RKO (cell line): ENCODE measurements at regions not wholly inside any gene's neighbourhood (a gene's known extent, or its start where the extent isn't known, plus 50 kb on each side); places are given as distances from the start of the nearest gene placed in this dataset.
"Not testable (repeated sequence)": the region's sequence is repeated elsewhere in the genome, so short reads cannot be mapped to it uniquely, and the experiment has no call there.

Experiments used
- DNase-seq: peaks from one replicate; pipeline ENCODE4 v3.0.0-alpha.2; 2016; ENCODE audit warnings: low spot score

DNA sequence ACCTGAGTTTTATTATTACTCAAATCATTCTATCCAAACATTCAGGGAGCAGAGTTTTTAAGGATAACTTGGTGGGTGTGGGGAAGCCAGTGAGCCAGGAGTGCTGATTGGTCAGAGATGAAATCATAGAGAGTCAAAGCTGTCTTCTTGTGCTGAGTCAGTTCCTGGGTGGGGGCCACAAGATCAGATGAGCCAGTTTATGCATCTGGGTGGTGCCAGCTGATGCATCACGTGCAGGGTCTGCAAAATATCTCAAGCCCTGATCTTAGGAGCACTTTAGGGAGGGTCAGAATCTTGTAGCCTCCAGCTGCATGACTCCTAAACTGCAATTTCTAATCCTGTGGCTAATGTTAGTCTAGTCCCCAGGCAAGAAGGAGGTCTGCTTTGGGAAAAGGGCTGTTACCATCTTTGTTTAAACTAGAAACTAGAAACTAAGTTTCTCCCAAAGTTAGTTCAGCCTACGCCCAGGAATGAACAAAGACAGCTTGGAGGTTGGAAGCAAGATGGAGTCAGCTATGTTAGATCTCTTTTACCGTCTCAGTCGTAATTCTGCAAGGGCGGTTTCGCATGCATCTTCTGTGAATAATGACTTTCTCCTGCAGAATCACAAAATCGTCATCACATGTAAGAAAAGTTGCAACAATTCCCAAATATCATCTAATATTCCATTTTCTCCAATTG is 97.5 kb downstream of the ZNF664 start:
- not testable (repeated sequence) for DNase-seq

DNA sequence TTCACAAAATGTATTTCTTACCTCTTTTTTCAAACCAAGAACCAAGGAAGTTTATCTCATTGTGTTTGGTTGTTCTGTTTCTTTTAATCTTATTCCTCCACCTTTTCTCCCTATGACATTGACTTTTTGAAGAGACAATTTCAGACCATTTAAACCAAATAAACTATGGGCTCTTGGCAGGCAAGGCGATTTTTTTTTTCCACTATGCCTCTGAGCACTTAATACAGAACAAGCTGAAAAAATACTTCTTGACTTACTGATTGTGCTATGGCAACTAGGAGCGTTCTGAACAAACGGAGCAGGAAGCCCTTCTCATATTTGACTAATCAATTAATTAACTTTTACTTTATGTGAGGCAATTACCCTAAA is 98.0 kb downstream of the ZNF664 start:
- no peak for DNase-seq

DNA sequence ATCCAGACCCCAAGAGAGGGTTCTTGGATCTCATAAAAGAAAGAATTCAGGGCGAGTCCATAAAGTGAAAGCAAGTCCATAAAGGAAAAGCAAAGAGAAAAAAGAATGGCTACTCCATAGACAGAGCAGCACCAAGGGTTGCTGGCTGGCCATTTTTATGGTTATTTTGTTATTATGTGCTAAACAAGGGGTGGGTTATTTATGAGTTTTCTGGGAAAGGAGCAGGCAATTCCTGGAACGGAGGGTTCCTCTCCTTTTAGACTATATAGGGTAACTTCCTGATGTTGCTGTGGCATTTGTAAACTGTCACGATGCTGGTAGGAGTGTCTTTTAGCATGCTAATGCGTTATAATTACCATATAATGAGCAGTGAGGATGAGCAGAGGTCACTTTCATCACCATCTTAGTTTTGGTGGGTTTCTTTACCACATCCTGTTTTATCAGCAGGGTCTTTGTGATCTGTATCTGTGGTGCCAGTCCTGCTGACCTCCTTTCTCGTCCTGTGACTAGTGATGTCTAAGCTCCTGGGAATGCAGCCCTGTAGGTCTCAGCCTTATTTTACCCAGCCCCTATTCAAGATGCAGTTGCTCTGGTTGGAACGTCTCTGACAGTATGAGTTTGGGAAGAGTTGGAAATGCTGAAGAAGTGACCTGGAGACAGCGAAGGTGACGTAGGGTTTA is 100.5 kb downstream of the ZNF664 start:
- no peak for DNase-seq

DNA sequence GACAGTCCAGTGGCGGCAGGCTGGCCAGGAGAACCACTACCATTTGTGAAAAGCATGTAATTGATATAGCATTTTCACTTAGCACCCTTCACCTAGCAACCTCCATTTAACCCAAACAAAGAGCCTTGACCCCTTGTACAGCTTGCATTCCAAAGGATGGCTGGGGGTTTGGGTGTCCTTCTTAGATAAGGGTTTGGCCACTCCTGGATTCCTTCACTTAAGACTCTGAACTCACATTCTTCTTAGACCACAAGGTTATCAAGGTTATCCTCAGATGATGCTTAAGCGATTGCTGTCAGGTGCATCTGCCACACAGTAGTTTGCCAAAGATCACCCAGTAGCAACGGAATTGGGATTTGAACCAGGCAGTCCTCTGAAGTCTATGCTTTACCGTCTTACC is 102.8 kb downstream of the ZNF664 start:
- DNase-seq: no peak

DNA sequence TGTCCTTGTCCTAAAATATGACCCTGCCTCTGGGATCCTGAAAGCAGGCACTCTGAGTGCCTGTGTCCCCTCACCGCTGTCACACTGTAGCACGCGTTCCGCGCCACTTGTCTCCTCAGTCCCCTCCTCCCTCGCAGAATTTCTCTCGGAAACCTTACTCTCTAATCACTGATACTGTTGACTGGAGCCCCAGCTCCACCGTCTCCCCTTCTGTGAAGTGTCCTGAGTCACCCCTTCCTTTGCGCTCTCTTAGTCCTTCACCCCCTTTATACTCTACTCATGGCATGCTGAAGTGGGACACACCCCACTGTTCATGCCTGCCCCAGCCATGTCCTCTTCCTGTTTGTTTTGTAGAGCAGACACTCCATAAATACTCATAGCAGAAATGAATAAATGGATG is 104.7 kb downstream of the ZNF664 start:
- DNase-seq: no peak

DNA sequence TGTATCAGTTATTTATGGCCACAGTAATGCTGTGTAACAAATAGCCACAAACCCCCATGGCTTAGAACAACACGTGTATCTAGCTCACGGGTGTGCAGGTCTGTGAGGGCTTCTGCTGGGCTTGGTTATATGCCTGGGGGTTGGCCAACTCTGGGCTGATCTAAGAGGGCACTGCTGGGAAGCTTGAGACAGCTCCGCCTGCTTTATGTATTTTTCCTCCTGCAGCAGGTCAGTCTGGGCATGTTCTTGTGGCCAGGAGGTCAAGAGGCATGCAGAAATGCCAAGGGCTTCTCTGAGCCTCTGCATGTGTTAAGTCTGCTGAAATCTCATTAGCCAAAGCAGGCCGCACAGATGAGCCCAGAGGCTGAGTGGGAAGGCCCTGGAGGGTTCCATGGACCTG is 105.8 kb downstream of the ZNF664 start:
- DNase-seq: no peak

DNA sequence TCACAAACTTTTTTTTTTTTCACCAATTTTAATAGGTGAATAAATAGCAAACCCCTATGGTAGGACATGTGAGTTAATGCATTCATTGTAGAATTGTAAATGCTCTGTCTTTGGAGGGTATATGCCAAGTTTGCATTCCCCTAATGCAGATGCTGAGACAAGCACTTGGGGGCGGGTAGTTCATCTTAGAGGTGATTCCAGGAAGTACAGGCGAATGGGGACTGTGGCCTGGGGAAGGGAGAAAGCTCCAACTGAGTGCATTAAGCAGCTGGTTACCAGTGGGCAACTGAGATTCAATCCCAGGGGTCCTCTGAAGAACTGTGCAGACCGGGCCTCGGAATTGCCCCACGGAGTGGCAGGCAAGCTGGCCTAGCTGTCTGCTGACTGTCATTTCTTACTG is 107.6 kb downstream of the ZNF664 start:
- DNase-seq: no peak

DNA sequence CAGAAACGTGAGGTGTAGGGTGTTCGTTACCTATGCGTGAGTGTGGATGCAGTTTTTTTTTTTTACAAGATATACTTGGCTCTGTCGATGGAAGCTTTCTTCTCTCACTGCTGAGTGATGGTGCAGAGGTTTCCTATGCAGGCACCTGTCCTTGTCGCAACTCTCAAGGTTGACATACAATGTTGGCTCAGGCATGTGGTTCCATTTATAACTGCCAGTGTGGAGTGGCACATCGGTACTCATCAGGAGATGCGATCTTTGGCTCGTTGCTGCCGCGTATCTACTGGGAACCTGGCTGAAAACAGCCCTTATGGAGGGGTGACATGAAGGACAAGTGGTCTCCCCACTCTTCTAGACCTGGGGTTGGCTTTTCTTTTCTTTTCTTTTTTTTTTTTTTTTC is 109.0 kb downstream of the ZNF664 start:
- DNase-seq: no peak

DNA sequence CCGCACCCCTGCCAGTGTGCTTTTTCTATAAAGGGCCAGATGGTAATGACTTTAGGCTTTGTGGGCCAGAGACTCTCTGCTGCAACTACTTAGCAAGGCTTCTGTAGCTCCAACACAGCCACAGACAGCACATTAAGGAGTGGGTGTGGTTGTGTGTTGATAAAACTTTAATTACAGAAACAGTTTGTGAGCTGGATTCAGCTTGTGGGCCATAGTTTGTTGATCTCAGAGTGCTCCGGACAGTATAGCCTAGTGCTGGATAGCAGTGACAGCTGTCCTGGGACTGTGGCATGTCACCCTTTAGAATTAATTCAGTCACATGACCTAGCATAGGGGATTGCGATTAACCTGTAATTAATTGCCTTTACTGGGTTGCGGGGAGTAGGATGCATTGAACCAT is 109.7 kb downstream of the ZNF664 start:
- no peak for DNase-seq

DNA sequence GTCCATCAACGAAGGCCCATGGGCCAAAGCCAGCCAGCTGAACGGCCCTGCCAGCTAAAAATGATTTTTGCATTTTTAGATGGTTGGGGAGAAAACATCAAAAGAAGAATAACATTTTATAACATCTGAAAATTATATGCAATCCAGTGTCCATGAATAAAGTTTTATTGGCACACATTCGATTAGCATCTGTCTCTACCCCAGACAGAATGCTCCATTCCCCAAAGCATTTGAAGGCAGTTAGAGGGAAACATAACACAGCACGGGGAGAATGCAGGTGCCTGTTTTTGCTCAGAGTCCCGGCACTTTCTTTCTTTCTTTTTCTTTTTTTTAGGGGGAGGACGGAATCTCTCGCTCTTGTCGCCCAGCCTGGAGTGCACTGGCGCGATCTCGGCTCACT is 110.7 kb downstream of the ZNF664 start:
- DNase-seq: no peak

DNA sequence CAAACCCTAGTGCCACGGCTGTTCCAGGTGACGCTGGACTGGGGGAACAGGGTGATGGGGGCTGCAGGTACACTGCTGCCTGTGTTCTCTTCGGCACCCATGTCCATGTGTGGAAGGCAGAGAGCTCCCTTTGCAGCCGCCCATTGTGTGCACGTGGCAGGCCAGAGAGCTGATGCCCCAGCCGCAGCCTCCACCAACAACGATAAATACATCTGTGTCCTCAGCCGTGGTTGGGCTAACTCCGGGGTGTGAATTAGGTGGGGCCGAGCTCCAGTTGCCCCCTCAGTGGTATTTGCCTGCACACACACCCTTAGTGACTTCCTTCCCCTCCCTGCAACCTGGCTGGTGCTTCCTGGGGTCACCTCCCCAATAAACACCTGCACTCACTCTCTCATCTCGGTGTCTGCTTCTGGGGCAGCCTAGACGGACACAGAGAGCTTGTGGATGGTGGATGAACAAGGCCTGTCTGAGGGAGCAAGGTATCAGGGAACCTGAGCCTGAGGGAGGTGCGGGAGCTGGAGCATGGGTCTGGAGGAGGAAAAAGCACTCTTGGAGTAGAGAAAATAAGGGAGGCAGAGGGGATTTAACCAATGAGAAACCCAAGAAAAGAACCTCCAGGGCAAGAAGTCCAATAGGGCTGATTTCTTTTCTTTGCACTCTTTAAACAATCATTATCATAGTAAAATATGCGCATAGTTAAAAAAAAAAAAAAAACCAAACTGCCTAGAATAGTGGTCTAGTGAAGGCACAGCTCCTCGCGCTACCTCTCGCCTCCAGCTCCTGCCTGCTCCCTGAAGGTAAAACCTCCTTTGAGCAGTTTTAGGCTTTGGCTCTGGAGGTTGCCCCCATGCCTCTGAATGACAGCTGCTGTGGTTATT is 112.6 kb downstream of the ZNF664 start:
- no peak for DNase-seq

DNA sequence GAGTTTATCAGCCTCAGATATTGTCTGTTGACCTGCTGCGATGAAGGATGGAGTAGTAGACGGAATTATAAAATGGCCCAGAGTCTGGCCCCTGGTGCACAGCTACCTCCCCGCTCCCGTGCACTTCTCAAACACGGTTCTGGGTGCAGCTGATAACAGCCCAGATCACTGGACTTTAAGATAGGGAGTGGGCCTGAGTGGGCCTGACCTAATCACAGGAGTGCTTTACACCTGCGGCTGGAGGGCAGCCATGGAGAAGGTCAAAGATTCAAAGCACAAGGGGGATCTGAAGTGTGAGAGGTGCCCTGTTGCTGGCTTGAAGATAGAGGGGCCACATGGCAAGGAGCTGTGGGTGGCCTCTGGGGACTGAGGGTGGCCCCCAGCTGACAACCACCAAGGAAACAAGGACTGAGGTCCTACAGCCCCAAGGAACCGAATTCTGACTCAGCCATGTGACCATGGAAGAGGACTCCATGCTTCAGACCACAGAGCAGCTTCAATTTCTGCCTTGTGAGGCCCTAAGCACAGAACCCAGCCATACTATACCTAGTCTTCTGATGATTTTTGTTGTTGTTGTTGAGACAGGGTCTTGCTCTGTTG is 113.4 kb downstream of the ZNF664 start:
- no peak for DNase-seq

DNA sequence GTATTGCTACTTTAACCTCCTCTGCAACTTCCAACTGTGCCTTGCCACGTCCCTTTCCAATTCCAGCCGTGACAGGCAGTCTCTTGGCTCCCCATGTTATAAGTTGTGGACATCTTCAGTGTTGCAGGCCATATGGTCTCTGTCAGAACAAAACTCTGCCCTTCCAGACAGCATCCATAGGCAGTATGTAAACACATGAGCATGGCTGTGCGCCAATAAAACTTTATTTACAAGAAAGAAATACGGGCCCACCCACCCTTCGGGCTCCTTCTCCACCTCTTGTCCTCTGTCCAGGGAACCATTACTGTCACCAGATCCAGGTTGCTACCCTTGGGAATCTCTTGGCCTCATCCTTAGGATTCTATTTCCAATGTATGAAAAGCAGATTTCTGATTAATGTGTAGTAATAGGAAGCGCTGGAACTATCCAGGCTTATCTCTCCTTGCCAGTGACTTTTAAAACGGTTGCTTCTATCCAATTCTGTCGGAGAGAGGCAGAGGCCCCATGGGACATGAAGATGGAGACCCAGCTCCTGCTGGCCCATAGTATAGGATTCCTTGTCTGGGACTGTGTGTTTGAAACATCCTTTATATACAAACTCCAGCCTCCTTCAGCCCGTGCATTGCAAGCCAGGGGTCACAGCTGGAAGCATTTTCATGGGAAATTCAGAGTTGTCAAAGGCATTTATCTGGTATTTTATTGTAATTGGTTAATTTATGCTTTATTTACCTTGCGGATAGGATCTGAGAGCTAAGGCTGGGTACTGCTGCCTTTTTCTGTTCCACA is 114.4 kb downstream of the ZNF664 start:
- DNase-seq: no peak

DNA sequence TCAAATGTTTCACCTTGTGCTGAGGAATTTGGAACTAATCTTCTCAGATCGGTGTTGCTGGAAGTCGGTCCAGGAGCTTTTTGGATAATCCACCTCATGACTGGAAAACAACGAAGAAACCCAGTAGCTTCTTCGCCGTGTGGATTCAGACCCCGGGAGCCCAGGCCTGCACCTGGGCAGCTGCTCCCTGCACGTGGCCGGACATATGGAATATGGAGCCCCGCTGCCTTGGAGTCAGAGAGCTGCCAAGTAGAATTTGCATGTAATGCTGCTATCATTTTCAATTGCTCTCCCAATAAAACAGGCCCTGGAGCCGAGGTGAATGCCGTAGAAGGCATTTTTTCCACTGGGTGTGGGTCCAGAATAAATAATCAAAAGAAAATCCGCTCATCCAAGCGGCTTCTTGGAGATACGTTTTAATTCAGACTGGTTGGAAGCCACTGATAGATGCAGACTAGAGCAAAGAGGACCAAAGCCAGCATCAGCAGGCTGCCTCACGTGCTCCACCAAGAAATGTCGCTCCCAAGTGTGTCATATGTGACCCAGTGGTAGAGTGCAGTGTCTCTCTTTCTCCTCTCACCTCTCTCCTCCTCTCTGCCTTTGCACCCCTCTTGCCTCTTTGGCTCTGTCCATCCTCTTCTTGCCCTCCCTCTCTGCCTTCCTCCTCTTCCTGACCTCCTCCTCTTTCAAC is 115.3 kb downstream of the ZNF664 start:
- no peak for DNase-seq

DNA sequence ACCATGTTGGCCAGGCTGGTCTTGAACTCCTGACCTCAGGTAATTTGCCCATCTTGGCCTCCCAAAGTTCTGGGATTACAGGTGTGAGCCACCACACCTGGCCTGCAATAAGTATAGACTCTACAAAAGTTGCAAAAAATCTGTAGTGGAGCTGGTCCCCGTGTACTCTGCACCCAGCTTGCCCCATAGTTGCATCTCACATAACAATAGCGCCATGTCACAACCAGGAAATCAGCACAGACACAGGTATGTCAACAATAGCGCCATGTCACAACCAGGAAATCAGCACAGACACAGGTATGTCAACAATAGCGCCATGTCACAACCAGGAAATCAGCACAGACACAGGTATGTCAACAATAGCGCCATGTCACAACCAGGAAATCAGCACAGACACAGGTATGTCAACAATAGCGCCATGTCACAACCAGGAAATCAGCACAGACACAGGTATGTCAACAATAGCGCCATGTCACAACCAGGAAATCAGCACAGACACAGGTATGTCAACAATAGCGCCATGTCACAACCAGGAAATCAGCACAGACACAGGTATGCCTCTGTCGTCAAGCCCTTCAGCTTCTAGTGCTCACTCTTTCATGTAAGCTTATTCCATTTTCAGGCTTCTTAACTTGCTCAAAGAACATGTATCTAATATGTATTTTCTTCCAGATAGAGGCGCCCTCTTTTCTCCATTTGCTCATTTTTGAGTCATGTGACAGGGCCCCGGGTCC is 116.3 kb downstream of the ZNF664 start:
- not testable (repeated sequence) for DNase-seq

DNA sequence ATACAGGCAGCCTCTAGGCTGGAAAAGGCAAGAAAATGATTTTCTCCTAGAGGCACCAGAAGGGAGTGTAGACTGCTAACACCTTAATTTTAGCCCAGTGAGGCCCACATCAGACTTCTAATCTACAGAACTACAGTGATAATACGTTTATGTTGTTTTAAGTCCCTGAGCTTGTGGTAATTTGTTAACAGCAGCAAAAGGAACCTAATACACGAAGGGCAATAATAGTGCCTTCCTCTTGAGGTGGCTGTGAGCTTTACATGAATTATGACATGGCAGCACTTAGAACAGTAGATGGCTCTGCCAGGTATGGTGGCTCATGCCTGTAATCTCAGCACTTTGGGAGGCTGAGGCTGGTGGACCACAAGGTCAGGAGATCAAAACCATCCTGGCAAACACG is 118.8 kb downstream of the ZNF664 start:
- DNase-seq: no peak

DNA sequence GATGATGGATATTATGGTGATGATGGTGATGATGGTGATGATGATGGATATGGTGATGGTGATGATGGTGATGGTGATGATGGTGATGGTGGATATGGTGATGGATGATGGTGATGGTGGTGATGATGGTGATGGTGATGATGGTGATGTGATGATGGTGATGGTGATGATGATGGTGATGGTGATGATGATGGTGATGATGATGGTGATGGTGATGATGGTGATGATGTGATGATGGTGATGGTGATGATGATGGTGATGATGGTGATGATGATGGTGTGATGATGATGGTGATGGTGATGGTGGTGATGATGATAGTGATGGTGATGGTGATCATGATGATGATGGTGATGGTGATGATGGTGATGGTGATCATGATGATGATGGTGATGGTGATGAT is 119.5 kb downstream of the ZNF664 start:
- DNase-seq: not testable (repeated sequence)

DNA sequence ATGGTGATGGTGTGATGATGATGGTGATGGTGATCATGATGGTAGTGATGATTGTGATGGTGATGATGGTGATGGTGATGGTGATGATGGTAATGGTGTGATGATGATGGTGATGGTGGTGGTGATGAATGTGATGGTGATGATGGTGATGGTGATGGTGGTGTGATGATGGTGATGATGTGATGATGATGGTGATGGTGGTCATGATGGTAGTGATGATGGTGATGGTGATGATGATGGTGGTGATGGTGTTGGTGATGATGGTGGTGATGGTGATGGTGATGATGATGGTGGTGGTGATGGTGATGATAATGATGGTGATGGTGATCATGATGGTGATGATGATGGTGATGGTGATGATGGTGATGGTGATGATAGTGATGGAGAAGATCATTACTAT is 120.3 kb downstream of the ZNF664 start:
- DNase-seq: no peak

DNA sequence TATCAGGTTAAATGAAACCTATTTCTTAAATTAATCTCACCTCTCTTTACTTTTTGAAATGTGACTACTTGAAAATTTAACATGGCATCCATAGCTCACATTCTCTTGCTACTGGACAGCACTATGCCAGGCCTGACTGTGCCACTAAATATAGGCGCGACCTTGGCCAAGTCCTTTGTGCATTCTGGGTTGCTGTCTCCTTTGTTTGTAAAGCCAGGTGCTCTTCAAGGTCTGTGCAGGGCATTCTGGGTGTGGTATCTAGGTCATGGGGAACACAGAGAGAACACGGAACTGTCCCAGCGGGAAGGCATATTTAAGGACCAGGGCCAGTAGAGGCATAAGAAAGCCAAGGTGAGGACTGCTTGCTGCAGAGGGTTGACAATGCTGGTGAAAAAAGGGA is 121.2 kb downstream of the ZNF664 start:
- DNase-seq: no peak

DNA sequence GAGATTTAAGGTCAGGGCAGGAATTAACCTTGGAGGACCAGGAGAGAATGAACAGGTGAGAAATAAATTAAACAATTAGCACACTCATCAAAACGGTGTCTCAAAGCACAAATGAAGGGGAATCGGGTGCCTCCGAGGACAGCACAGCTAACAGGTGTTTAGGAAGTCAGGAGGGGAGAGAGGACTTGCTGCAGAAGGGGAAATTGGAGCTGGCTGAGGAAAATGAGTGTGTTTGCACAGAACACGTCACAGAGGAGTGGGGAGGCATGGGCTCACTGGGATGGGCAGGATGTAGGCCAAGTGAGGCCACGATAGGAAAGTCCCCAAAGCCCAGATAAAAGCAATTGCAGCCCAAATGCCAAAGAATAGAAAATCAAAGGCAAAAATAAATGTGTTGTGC is 121.7 kb downstream of the ZNF664 start:
- DNase-seq: no peak

DNA sequence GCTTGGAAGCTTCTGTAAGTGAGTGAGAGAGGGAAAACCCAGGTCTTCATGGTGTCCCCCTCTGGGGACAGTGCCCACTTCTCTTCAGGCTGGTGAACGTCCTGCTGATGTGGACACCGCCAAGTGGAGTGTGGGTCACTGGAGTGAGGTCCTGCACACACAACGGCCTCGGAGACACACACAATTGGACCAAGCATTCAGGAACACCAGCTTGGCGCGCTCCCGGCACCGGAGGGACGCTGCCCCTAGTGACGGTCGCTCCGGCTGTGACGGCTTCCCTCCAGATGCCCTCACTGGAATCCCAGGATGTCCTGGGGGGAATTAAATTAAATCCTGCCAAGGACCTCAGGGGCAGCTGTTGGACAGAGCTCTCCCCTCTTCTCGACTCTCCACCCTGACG is 123.1 kb downstream of the ZNF664 start:
- no peak for DNase-seq
